ENCODE measurements at regions not wholly inside any gene's neighbourhood (a gene's known extent, or its start where the extent isn't known, plus 50 kb on each side); places are given as distances from the start of the nearest gene placed in this dataset.

DNA sequence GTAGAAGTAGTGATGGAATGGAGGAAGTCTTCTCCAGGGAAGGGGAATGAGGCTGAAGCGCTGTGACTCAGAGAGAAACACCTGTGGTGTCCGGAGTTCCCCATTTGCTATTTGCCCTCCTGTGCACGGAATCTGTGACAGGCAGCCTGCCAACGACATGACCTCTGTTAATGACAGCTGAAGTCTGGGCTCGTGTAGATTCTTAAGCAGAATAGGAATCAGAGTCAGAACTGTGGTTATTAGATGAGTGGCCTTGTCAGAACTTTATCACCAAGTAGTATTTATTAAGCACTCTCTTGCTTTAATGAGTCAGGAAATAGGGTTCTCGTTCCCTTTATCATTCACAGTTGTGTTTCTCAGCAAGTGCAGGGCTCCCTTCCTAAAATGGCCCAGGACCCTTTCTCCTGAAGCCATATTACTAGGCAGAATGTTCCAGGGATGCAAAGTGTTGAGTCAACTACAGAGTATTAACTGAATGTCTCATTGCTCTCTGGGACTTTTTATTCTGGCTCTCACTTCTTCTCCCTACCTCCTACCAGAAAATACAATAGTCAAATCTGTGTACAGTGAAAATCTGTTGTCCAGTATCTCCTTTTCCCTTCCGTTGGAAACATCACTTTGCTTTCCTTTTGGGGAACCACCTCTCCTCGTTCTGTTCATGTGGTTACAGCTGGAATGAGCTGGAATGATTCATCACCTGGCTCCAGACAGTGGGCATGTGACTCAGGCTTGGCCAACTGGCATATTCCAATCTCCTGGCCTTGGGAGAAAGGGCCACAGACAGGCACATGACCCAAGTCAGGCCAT lies 77.8 kb upstream of the MAX start:
- TF ChIP-seq MYC (IDR thresholded peaks at IDR 0.05; ENCODE audit: low read depth, low read length) (no peak), CTCF (IDR thresholded peaks at IDR 0.05; ENCODE audit: low read depth, low read length) (no peak), MAX (IDR thresholded peaks at IDR 0.05; ENCODE audit: low read depth, low read length) (no peak), POLR2A (IDR thresholded peaks at IDR 0.05; ENCODE audit: extremely low read depth, insufficient read length) (no peak)

DNA sequence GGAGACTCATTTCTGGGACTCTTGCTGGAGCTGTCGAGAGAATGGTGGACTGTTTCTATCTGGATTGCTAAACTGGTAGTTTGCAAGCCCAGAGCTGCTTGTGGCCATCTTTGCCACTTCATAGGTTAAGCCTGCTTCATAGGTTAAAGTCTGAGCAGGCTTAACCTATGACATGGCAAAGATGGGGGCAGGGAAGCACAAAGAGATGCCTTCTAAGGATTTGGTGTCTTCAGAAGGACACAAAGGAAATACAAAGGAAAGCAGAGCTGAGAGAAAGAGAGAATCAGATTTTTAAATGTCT lies 78.4 kb upstream of the MAX start:
- H3K4me3 ChIP-seq (ENCODE audit: low read depth, low read length) = no peak overlapping the region
- no peak for TF ChIP-seq CTCF (IDR thresholded peaks at IDR 0.05; ENCODE audit: low read depth, low read length)
- TF ChIP-seq MAX (IDR thresholded peaks at IDR 0.05; ENCODE audit: low read depth, low read length) = no peak
- no peak for TF ChIP-seq MYC (IDR thresholded peaks at IDR 0.05; ENCODE audit: low read depth, low read length)
- no peak for TF ChIP-seq POLR2A (IDR thresholded peaks at IDR 0.05; ENCODE audit: extremely low read depth, insufficient read length)
- DNase-seq (ENCODE audit: low read depth) = no peak

More for the DNA sequence above, 77.8 kb upstream of the MAX start:
- no peak overlapping the region for H3K4me3 ChIP-seq (ENCODE audit: low read depth, low read length)
- no peak for DNase-seq (ENCODE audit: low read depth)

DNA sequence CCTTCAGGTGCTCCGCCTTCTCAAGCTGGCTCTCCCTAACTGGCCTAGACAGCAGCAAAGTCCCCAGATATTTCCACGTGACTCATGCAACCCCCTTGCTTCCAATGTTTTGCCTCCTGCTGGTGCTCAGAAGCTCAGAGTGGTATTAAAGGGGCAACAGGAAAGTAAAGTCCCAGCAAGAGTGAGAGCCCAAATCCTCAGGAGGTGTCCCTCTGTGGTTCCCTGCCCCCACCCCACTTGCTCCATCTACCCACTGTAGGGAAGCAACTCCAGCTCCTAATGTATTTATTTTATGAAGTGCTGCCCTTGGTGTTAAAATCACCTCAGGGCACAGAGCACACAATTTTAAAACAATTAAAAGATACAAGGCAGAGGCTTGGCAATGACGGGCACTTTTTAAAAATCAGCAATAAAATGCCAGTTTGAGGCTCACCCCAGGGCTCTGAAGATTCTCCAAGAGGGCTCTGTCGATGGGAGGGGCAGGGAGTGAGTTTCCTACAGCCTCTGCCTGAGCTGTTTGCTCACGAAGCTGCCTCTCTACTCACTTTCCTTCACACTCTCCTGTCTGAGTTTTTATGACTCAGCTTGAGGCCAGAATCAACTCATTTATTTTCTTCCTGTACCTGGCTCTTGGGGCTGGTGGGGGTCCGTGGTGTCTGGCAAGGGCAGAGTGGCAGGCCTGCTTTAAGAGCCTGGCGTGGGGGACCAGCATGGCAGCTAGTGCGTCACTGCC lies 81.9 kb upstream of the MAX start:
- no peak for DNase-seq (ENCODE audit: low read depth)
- no peak overlapping the region for H3K4me3 ChIP-seq (ENCODE audit: low read depth, low read length)
- TF ChIP-seq POLR2A (IDR thresholded peaks at IDR 0.05; ENCODE audit: extremely low read depth, insufficient read length) = no peak
- TF ChIP-seq MAX (IDR thresholded peaks at IDR 0.05; ENCODE audit: low read depth, low read length) = no peak
- no peak for TF ChIP-seq MYC (IDR thresholded peaks at IDR 0.05; ENCODE audit: low read depth, low read length)

GRCh38 chr14:65185829-65186228 lies 83.5 kb upstream of the MAX start:
- DNase-seq (ENCODE audit: low read depth) = no peak
- H3K4me3 ChIP-seq (ENCODE audit: low read depth, low read length) = no peak overlapping the region
- TF ChIP-seq MAX (IDR thresholded peaks at IDR 0.05; ENCODE audit: low read depth, low read length) (no peak), POLR2A (IDR thresholded peaks at IDR 0.05; ENCODE audit: extremely low read depth, insufficient read length) (no peak)

- no peak overlapping the region for H3K4me3 ChIP-seq (ENCODE audit: low read depth, low read length)
- TF ChIP-seq MAX (IDR thresholded peaks at IDR 0.05; ENCODE audit: low read depth, low read length) (no peak), CTCF (IDR thresholded peaks at IDR 0.05; ENCODE audit: low read depth, low read length) (no peak), POLR2A (IDR thresholded peaks at IDR 0.05; ENCODE audit: extremely low read depth, insufficient read length) (no peak)
- no peak for DNase-seq (ENCODE audit: low read depth)
Observed at GRCh38 chr14:65186951-65187350, 84.6 kb upstream of the MAX start.

GRCh38 chr14:65187421-65188049 lies 85.2 kb upstream of the MAX start:
- no peak for DNase-seq (ENCODE audit: low read depth)
- no peak for TF ChIP-seq CTCF (IDR thresholded peaks at IDR 0.05; ENCODE audit: low read depth, low read length)
- TF ChIP-seq POLR2A (IDR thresholded peaks at IDR 0.05; ENCODE audit: extremely low read depth, insufficient read length) = no peak
- no peak for TF ChIP-seq MYC (IDR thresholded peaks at IDR 0.05; ENCODE audit: low read depth, low read length)
- no peak for TF ChIP-seq MAX (IDR thresholded peaks at IDR 0.05; ENCODE audit: low read depth, low read length)
- H3K4me3 ChIP-seq (ENCODE audit: low read depth, low read length) = no peak overlapping the region

Measured in NB4 (cell line).